Ascending aorta (tissue), 2 donors: ENCODE measurements at regions not wholly inside any gene's neighbourhood (a gene's known extent, or its start where the extent isn't known, plus 50 kb on each side); places are given as distances from the start of the nearest gene placed in this dataset.
"Not testable (repeated sequence)": the region's sequence is repeated elsewhere in the genome, so short reads cannot be mapped to it uniquely, and the experiment has no call there.

ENCODE experiments used
- DNase-seq, 2 donors: peaks; one replicate each; pipeline ENCODE4 v3.0.0-alpha.2; 2019; ENCODE audit warnings: low spot score in 2 of 2
- H3K27ac ChIP-seq, 2 donors: fragments of 200-600 bp; sonication (generic); one replicate each; pipeline ENCODE4 v1.5.1; 2016 to 2017; ENCODE audit warnings: mild to moderate bottlenecking in 1 of 2
- H3K27me3 ChIP-seq: fragments of 200-600 bp; sonication (generic); one replicate; pipeline ENCODE4 v1.5.1; 2017
- H3K36me3 ChIP-seq, 2 donors: fragments of 200-600 bp; sonication (generic); one replicate each; pipeline ENCODE4 v1.5.1; 2016
- H3K4me1 ChIP-seq, 2 donors: fragments of 200-600 bp; sonication (generic); one replicate each; pipeline ENCODE4 v1.5.1; 2016 to 2017; ENCODE audit warnings: mild to moderate bottlenecking in 1 of 2
- H3K4me3 ChIP-seq, 2 donors: fragments of 200-600 bp; sonication (generic); one replicate each; pipeline ENCODE4 v1.5.1; 2016 to 2017; ENCODE audit warnings: mild to moderate bottlenecking in 1 of 2
- H3K9me3 ChIP-seq, 2 donors: fragments of 200-600 bp; sonication (generic); one replicate each; pipeline ENCODE4 v1.5.1; 2016
- intact Hi-C: fragments of 100-400 bp; cut with DNase I; formaldehyde crosslinking; loops from one replicate; pipeline ENCODE4 v1.15.1; 2023
- TF ChIP-seq, protein P1 (sequence below), 3 experiments: fragments of 200-600 bp in 2 of 3; fragments of 450-650 bp in 1 of 3; sonication (generic) in 2 of 3; IDR thresholded peaks; one replicate each; pipeline ENCODE4 v1.5.1; 2016 to 2019; ENCODE audit warnings: antibody characterized with exemption in 3 of 3, mild to moderate bottlenecking in 1 of 3, moderate library complexity in 1 of 3

DNA sequence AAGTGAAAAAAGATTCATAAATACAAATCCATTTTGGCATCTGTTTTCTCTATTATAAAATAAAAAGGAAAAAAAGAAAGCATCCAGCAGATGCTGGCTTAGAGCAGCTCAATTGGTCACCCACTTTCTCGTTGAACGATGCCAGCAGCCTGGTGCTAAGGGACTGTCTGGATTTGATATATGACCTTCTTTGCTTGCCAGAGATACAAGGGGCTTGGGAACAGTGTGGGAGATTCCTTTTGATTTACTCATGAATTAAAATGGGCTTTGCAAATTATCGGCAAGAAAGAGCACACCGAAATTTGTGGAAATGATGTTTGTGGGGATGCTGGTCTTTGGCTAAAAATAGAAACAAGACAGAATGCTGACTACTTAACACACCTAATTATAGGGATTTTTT is 210.3 kb upstream of the STT3B start:
- TF ChIP-seq, protein P1, sequence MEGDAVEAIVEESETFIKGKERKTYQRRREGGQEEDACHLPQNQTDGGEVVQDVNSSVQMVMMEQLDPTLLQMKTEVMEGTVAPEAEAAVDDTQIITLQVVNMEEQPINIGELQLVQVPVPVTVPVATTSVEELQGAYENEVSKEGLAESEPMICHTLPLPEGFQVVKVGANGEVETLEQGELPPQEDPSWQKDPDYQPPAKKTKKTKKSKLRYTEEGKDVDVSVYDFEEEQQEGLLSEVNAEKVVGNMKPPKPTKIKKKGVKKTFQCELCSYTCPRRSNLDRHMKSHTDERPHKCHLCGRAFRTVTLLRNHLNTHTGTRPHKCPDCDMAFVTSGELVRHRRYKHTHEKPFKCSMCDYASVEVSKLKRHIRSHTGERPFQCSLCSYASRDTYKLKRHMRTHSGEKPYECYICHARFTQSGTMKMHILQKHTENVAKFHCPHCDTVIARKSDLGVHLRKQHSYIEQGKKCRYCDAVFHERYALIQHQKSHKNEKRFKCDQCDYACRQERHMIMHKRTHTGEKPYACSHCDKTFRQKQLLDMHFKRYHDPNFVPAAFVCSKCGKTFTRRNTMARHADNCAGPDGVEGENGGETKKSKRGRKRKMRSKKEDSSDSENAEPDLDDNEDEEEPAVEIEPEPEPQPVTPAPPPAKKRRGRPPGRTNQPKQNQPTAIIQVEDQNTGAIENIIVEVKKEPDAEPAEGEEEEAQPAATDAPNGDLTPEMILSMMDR (IDR thresholded peaks at IDR 0.05) = no peak
- H3K9me3 ChIP-seq = peaks cover 0 to 3% of the 10 kb centered on the region in 2 donors
- DNase-seq = no peak
- H3K4me1 ChIP-seq = peaks cover 0 to 2% of the 10 kb centered on the region in 2 donors
- no peak overlapping the region for H3K27ac ChIP-seq
- H3K36me3 ChIP-seq = no peaks in the 10 kb centered on the region
- H3K4me3 ChIP-seq = no peak overlapping the region
- H3K27me3 ChIP-seq = no peaks in the 10 kb centered on the region
- intact Hi-C loops = no loop called here

DNA sequence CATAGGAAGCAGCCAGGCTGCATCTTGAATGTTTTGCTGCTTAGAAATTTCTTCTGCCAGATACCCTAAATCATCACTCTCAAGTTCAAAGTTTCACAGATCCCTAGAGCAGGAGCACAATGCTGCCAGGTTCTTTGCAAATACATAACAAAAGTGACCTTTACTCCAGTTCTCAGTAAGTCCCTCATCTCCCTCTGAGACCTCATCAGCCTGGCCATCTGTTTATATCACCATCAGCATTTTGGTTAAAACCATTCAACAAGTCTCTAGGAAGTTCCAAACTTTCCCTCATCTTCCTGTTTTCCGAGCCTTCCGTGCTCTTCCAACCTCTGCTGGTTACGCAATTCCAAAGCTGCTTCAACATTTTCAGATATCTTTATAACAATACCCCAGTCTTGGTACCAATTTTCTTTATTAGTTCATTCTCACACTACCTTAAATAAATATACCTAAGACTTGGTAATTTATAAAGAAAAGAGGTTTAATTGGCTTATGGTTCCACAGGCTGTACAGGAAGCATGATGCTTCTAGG is 204.8 kb upstream of the STT3B start:
- intact Hi-C loops, H3K4me3 ChIP-seq, H3K27me3 ChIP-seq: not testable (repeated sequence)

DNA sequence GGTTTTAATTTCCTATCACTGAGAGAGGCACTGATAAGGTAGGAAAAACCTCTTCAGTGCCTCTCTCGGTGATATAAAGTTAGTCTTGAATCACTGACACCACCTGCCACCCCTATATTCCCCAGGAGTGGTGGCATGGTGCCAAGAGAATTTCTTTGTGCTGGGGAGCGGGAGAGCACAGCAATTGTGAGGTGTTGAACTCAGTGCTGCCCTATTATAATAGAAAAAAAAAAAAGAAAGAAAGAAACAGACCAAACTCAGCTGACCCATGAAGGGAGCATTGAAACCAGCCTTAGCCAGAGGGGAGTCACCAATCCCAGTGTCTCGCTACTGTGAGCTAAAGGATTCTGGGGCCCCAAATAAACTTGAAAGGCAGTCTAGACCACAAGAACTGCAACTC is 201.4 kb upstream of the STT3B start:
- Histone ChIP-seq H3K4me3 (no peak overlapping the region), H3K27ac (no peak overlapping the region), H3K27me3 (no peaks in the 10 kb centered on the region), H3K4me1 (no peaks in the 10 kb centered on the region), H3K9me3 (peaks cover 0 to 7% of the 10 kb centered on the region in 2 donors), H3K36me3 (no peaks in the 10 kb centered on the region)
- DNase-seq = no peak
- TF ChIP-seq, protein P1 (IDR thresholded peaks at IDR 0.05) = no peak
- intact Hi-C loops = no loop called here

More for the DNA sequence above, 204.8 kb upstream of the STT3B start:
- DNase-seq, H3K9me3 ChIP-seq, H3K36me3 ChIP-seq, H3K4me1 ChIP-seq, H3K27ac ChIP-seq: not testable (repeated sequence)

DNA sequence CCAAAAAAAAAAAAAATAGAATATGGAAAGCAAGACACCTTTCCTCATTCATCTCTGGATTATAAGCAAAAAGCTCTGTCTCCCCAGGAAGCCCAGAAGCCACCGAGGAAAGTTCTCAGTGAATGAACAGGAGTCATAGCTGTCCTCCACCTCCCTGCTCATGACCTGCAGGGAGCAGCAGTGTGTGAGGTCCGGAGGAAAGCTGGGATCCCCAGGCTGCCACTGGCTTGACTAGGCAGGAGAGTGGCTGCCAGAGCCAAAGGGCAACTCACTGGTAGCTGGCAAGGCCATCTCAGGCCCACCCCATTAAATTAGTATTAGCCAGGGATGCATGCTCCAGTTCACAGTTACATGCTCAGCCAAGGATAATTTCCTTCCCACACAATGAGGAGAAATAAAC is 191.6 kb upstream of the STT3B start:
- Histone ChIP-seq H3K27me3 (no peaks in the 10 kb centered on the region), H3K9me3 (no peaks in the 10 kb centered on the region), H3K27ac (no peak overlapping the region), H3K36me3 (no peaks in the 10 kb centered on the region), H3K4me3 (no peak overlapping the region), H3K4me1 (no peaks in the 10 kb centered on the region)
- no peak for DNase-seq
- intact Hi-C loops = no loop called here
- TF ChIP-seq, protein P1 (IDR thresholded peaks at IDR 0.05) = no peak

DNA sequence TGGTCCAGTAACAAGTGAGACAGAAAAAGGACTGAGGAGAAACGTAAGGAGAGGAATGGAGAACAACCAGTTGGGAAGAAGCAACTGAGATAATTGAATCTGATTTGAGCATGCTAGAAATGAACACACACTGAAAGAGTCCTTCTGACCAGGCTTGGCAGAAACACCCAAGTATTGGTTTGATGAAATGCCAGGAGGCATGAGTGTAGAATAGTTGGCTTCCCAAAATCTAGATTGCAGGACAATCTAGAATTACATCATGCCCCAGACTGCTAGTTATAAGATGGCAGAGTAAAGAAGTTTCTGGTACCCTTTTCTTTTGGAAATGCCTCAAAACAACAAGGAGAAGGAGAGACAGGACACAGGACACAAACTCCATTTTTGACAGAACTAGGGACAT is 189.7 kb upstream of the STT3B start:
- intact Hi-C loops = no loop called here
- H3K4me1 ChIP-seq = no peaks in the 10 kb centered on the region
- no peak overlapping the region for H3K4me3 ChIP-seq
- H3K9me3 ChIP-seq = no peaks in the 10 kb centered on the region
- no peak overlapping the region for H3K27ac ChIP-seq
- TF ChIP-seq, protein P1 (IDR thresholded peaks at IDR 0.05) = no peak
- DNase-seq = no peak
- no peaks in the 10 kb centered on the region for H3K27me3 ChIP-seq
- H3K36me3 ChIP-seq = no peaks in the 10 kb centered on the region

DNA sequence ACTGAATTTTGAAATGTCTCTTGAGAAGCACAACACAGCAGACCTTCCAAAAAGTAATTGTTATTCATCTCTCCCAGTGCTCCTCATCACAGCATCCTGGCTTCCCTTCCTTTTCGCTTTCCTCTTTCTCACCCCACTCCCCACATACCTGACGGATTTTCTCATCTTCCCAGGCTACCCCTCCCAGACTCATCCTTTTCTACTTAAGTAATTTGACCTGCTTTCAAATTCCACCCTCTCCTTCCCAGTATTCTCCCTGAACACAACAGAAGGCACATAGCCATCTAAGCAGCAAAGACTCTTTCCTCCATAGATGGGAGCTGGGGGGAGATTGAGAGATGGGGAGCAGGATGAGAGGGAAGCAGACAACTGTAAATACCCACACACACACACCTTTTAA is 187.1 kb upstream of the STT3B start:
- H3K36me3 ChIP-seq = no peaks in the 10 kb centered on the region
- intact Hi-C loops = no loop called here
- H3K4me1 ChIP-seq = no peaks in the 10 kb centered on the region
- DNase-seq = no peak
- no peaks in the 10 kb centered on the region for H3K27me3 ChIP-seq
- H3K9me3 ChIP-seq = no peaks in the 10 kb centered on the region
- TF ChIP-seq, protein P1 (IDR thresholded peaks at IDR 0.05) = no peak
- no peak overlapping the region for H3K27ac ChIP-seq
- H3K4me3 ChIP-seq = no peak overlapping the region
